ENCODE measurements at regions not wholly inside any gene's neighbourhood (a gene's known extent, or its start where the extent isn't known, plus 50 kb on each side); places are given as distances from the start of the nearest gene placed in this dataset.

- no peak for DNase-seq (ENCODE audit: low read depth)
These were observed 193.9 kb downstream of the PHETA1 start for GRCh38 chr12:111174961-111175345.

DNA sequence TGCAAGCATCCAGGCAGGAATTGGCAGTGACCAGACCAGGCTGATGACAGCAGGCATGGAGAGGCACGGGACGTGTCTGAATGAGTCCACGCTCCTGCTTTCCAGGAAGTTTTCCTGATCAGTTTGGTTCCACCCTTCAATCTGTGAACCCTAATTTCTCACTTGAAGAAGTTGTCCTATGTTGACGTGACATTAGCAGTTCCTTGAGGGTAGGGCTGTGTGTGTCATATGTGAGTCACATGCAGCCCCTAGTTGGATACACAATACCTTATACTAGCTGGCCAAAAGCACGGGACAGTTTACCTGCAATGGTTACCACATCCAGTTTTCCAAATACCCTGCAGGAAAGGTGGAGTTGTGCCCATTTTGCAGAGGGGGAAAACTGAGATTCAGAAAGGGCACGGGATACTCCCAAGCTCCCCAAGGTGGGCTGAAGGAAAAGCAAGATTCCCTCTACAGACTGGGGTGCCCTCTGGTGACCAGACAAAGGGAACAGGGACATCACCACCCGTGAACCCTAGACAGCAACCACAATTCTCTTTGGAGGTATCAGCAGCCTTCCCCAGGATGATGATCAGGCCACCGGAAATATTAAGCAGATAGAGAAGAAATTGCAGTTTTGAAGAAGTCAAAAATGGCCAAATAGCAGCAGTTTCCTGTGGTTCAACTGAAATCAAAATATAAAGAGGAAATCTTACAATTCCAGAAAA, 194.5 kb downstream of the PHETA1 start:
- DNase-seq (ENCODE audit: low read depth) = no peak

- DNase-seq (ENCODE audit: low read depth) = no peak
These were observed 195.1 kb downstream of the PHETA1 start for GRCh38 chr12:111173836-111174235.

DNA sequence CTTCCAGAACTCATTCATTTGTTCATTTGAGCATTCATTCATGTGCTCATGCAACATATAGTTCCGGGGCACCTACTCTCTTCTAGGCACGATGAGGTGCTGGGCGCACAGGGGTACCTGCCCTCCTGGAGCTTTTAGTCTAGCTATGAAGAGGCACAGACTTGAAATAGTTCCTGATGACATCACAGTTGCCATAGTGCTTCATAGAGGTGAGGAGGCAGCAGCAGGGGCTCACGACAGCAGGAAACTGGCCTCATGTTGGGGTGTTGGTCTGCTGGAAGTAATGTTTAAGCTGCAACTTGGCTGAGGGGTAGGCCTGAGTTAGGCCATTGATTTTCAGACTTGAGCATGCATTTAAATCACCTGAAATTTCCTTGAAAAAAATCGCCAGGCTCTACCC, 195.5 kb downstream of the PHETA1 start:
- no peak for DNase-seq (ENCODE audit: low read depth)

DNA sequence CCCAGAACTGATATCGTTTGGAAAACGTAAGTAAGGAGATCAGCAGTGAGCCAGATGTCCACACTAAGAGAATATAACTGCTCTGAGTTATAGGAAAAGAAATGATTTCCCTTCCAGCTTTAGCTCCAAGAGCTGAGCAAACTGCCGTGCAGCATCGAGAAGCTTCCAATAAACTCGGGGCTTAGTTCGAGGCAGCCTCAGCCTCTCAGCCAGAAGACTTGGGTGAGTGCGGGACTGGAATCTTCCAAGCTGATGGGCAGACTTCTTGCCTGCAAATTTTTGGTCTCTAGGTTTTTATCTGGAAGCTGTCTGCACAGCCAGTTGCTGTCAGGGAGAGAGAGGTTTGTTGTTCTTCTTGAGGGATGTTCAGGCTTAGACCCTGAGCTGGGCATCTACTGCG, 196.1 kb downstream of the PHETA1 start:
- no peak for DNase-seq (ENCODE audit: low read depth)

GRCh38 chr12:111171832-111172231, 197.1 kb downstream of the PHETA1 start:
- no peak for DNase-seq (ENCODE audit: low read depth)

GRCh38 chr12:111171345-111171744, 197.6 kb downstream of the PHETA1 start:
- DNase-seq (ENCODE audit: low read depth) = no peak

GRCh38 chr12:111170543-111170942, 198.4 kb downstream of the PHETA1 start:
- no peak for DNase-seq (ENCODE audit: low read depth)

- no peak for DNase-seq (ENCODE audit: low read depth)
These were observed 199.4 kb downstream of the PHETA1 start for GRCh38 chr12:111169456-111169855.

DNA sequence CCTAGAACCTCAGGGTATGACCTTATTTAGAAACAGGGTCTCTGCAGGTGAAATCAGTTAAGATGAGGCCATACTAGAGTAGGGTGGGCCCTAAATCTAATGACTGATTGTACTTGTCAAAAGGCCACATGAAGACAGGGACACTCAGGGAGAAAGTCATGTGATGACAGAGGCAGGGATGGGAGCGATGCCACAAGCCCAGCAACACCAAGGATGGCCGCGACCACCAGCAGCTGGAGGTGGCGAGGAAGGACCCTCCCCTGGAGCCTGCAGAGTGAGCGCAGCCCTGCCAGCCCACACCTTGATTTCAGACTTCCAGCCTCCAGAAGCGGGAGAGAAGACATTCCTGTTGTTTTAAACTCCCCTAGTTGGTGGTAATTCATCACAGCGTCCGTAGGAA, 199.9 kb downstream of the PHETA1 start:
- no peak for DNase-seq (ENCODE audit: low read depth)

- no peak for DNase-seq (ENCODE audit: low read depth)
These were observed 200.6 kb downstream of the PHETA1 start for GRCh38 chr12:111168009-111168900.

GRCh38 chr12:111166779-111167540, 201.9 kb downstream of the PHETA1 start:
- no peak for DNase-seq (ENCODE audit: low read depth)

DNA sequence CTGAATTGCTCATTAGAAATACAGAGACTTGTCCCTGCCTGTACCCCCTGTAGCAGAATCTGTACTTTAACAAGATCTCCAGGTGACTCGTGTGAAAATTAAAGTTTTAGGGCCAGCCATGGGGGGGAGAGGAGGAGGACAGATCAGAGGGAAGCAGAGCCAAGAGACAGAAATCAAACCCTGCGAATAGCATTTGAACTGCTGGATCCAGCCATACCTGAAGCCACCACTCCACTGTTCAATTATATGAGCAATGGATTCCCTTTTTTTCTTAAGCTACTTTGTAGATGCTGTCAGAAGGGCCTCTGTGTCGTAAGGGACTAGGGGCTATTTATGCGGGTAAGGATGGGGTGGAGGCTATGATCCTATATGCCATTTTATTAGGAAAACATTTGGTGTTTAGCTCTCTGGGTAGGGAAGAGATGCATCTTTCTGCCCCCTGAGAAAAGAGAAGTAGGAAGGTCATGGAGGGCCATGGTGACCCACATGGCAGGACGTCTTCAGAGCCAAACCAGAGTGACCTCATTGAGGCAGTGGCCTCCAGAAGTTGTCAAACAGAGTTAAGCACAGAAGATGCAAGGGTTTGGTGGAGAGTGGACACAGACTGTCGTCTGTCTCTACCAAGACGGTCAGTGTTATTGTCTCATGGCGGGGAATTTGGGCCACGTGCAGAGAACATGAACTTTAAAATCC, 203.9 kb downstream of the PHETA1 start:
- DNase-seq (ENCODE audit: low read depth) = no peak

DNA sequence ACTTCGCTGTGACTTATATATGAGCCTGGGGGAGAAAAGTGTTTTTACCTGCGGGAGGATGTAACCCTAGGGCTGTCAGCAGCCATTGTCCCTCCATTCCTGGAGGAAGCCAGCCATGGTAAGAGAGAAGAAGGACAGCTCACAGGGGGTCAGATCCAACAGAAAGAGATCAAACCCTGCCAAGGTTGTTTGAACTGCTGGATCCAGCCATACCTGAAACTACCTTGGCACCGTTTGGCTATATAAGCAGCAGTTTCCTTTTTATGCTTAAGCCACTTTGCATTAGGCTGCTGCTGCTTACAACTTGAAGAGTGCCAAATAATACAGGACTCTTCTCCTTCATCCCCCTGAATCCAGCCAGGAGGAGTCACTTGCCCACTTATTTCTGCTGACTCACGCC, 205.5 kb downstream of the PHETA1 start:
- DNase-seq (ENCODE audit: low read depth) = no peak

- DNase-seq (ENCODE audit: low read depth) = no peak
These were observed 207.0 kb downstream of the PHETA1 start for GRCh38 chr12:111161898-111162297.

GRCh38 chr12:111160350-111161241, 208.3 kb downstream of the PHETA1 start:
- no peak for DNase-seq (ENCODE audit: low read depth)

DNA sequence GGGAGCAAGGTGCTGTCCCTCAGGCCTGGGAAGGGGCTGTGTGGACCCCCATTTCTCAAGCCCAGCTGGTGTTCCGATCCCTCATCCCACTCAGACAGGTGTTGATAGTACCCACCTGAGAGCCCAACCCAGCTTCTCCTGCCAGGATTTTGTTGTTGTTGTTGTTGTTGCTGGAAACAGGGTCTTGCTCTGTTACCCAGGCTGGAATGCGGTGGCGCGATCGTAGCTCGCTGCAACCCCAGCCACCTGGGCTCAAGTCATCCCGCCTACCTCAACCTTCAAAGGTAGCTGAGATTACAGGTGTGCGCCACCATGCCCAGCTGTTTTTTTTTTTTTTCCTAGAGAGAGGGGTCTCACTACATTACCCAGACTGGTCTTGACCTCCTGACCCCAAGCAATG, 209.9 kb downstream of the PHETA1 start:
- no peak for DNase-seq (ENCODE audit: low read depth)

DNA sequence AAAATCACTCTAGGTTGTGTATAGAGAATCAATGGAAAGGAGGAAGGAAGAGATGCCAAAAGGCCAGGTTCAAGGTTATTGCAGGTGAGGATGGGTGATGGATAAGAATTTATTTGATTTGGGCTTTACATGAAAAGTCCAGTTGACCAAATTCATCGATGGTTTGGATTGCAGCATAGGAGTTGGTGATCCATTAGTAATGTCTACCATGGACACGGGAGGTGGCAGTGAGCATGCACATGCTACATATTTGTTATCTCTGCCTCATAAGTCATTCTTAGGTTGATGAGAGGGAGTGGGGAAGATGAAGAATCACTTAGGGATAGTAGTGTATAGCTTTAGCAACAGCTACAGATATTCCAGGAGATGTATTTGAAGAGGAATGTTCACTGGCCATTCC, 211.4 kb downstream of the PHETA1 start:
- DNase-seq (ENCODE audit: low read depth) = no peak

GRCh38 chr12:111156304-111156703, 212.6 kb downstream of the PHETA1 start:
- no peak for DNase-seq (ENCODE audit: low read depth)

- no peak for DNase-seq (ENCODE audit: low read depth)
These were observed 213.4 kb downstream of the PHETA1 start for GRCh38 chr12:111155521-111155920.

DNA sequence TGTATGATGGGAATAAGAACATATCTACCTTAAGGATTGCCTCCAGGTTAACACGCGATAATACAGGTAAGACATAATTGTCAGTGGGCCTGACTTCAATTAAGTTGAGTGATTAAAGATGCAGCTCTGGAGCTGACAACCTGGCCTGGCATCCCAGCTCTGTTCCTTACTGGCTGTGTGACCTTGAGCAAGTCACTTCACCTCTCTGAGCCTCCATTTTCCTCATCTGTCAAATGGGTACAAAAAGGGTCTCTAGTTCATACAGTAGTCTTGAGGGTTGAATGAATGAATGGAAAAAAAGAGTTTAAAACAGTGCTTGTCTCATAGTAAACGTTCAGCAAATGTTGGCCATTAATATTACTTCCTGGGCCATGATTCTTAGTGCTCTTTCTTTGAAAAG, 213.9 kb downstream of the PHETA1 start:
- no peak for DNase-seq (ENCODE audit: low read depth)
